ENCODE measurements at regions not wholly inside any gene's neighbourhood (a gene's known extent, or its start where the extent isn't known, plus 50 kb on each side); places are given as distances from the start of the nearest gene placed in this dataset.

DNA sequence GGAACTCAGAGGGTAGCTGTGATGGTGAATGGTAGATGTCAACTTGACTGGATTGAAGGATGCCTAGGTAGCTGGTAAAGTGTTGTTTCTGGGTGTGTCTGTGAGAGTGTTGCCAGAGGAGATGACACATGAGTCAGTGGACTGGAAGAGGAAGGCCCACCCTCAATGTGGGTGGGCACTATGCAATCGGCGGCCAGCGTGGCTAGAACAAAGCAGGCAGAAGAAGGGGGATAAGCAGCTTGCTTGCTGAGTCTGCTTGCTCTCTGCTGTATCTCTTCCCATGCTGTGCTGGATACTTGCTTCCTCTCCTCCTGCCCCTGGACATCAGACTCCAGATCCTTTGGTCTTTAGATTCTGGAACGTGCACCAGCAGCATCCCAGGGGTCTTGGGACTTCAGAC, 128.1 kb downstream of the AIPL1 start:
- no peak for DNase-seq (ENCODE audit: low read depth)
- H3K4me3 ChIP-seq (ENCODE audit: low read length), result no peak overlapping the region
- TF ChIP-seq, protein P1, sequence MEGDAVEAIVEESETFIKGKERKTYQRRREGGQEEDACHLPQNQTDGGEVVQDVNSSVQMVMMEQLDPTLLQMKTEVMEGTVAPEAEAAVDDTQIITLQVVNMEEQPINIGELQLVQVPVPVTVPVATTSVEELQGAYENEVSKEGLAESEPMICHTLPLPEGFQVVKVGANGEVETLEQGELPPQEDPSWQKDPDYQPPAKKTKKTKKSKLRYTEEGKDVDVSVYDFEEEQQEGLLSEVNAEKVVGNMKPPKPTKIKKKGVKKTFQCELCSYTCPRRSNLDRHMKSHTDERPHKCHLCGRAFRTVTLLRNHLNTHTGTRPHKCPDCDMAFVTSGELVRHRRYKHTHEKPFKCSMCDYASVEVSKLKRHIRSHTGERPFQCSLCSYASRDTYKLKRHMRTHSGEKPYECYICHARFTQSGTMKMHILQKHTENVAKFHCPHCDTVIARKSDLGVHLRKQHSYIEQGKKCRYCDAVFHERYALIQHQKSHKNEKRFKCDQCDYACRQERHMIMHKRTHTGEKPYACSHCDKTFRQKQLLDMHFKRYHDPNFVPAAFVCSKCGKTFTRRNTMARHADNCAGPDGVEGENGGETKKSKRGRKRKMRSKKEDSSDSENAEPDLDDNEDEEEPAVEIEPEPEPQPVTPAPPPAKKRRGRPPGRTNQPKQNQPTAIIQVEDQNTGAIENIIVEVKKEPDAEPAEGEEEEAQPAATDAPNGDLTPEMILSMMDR (conservative IDR thresholded peaks at IDR 0.05; ENCODE audit: low read depth, low read length), result no peak

DNA sequence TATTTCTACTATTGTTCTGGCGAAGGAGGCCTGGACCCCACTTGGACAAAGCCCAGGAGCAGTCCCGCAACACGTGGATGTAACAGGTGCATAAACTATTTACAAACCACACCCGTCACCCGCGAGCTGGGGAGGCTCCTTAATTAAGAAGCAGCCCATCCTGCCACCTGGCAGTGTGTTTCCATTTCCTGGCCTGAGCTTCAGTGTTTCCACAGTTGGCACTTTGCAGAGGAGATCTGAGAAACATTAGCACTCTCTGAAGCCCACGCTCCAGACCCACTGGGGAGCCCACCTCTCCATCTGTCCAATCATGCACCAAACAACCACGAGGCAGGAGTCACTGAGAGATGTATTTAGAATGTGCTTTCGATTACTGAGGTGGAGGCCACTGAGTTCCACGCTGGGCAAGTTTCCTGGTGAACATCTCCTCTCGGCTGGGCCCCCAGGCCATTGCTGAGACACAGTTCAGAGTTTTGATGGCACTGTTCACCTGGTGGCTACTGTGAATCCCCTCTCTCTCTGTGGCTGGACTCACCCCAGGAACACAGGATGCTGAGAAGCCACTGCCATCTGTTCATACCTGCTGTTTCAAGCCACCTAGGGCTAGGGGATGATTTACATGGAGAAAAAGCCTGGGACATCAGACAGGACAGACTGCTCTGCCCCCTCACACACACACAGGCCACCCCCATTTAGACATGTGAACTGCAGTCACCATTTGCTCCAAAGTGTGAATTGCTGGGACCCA, 129.1 kb downstream of the AIPL1 start:
- TF ChIP-seq, protein P1 (conservative IDR thresholded peaks at IDR 0.05; ENCODE audit: low read depth, low read length), result no peak
- H3K4me3 ChIP-seq (ENCODE audit: low read length), result no peak overlapping the region
- no peak for DNase-seq (ENCODE audit: low read depth)

DNA sequence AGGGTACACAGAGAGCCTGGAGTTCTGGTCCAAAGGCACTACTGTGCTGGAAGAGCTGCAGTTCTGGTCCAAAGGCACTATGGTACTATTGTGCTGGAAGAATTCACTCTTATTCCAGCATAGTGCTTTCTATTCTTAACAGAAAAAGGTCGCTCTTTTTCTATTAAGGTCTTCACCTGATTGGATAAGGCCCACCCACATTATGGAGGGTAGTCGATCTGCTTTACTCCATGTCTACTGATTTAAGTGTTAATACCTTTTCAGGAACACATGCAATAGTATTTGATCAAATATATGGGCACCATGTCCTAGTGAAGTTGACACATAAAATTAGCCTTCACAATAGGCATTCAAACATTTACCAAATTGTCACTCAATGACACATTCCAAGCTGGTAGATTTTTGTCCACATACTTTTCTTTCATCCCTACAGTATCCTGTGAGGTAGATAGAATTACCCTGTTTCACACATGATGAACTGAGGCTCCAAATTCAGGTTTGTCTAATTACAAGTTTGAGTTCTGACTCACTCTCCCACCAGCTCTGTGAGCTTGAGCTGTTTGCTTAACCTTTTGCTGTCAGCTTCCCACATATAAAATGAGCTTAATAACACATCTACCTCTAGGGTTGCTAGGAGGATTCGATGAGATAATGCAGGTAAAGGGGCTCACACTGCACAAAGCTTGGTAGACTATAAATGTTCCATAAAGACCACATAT, 129.9 kb downstream of the AIPL1 start:
- TF ChIP-seq, protein P1 (conservative IDR thresholded peaks at IDR 0.05; ENCODE audit: low read depth, low read length), result no peak
- DNase-seq (ENCODE audit: low read depth), result no peak
- no peak overlapping the region for H3K4me3 ChIP-seq (ENCODE audit: low read length)

DNA sequence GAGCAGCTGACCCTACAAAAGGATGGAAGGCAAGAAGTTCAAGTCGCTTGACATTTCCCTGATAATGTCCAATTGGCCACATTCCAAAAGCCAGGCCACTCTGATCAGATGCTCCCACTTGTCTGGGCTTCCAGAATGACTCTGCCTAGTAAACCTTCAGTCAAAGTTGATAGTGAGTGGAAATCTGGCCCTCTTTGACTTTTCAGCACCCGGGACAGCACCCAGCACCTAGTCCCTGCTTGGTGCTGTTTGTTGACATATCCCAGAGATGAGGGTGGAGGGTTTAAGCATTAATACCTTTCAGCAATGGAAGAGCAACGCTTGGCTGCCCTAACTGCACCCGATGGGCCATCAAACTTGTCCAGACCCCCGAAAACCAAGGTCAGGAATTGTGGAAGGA, 131.3 kb downstream of the AIPL1 start:
- no peak overlapping the region for H3K4me3 ChIP-seq (ENCODE audit: low read length)
- peak; percentile 6 for DNase-seq (ENCODE audit: low read depth)
- TF ChIP-seq, protein P1 (conservative IDR thresholded peaks at IDR 0.05; ENCODE audit: low read depth, low read length), result no peak

DNA sequence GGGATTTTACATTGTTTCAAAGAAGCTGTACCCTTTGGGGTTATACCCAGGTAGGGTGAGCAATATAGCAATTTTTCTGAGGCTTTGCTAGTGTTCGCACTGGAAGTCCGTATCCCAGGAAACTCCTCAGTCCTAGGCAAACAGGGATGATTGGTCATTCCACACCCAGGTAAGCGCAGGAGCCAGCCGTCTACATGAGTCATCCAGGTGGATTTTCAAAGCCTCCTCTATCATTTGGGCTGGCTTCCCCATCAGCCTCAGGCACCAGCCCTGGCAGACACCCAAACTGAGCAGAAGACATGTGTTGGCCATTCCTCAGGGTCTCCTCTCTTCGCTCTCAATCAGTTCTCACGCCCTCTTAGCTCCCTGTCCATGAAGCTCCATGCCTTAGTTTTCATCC, 135.6 kb downstream of the AIPL1 start:
- H3K4me3 ChIP-seq (ENCODE audit: low read length), result no peak overlapping the region
- no peak for DNase-seq (ENCODE audit: low read depth)
- TF ChIP-seq, protein P1 (conservative IDR thresholded peaks at IDR 0.05; ENCODE audit: low read depth, low read length), result no peak

DNA sequence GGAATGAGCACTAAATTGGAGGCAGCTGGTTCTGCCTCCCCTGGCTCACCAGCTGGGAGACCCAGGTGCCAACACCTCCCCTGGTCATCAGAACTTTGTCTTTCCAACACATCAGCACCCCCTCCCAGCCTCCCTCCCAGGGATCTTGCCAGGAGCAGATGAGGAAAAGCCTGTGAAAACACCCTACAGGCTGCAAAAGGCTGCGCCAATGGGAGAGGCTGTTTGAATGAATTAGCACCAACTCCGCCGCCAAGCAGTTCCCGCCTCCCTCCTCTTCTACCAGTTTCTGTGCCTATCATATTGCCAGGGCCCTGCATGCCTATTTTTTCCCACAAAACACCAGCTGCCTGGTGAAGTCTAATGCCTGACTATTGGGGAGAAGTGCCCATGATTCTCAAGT, 137.0 kb downstream of the AIPL1 start:
- TF ChIP-seq, protein P1 (conservative IDR thresholded peaks at IDR 0.05; ENCODE audit: low read depth, low read length), result no peak
- H3K4me3 ChIP-seq (ENCODE audit: low read length), result no peak overlapping the region
- no peak for DNase-seq (ENCODE audit: low read depth)

DNA sequence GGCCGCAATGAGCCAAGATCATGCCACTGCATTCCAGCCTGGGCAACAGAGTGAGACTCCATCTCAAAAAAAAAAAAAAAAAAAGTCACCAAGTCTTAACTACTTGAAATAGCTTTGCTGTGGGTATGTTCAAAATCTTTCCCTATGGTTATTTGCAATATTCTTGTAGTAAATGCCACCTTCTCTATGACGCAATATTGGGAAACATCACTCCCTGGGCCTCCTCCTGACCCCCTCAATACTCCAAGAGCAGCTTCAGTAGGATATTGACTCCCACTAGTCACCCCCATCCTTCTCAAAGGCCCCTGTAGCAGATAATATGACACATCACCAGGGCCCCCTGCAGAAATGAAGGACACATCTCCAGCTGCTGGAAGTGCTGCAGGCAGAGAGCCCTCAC, 137.8 kb downstream of the AIPL1 start:
- TF ChIP-seq, protein P1 (conservative IDR thresholded peaks at IDR 0.05; ENCODE audit: low read depth, low read length), result no peak
- DNase-seq (ENCODE audit: low read depth), result no peak
- H3K4me3 ChIP-seq (ENCODE audit: low read length), result no peak overlapping the region
